Osteoblast (primary cell): ENCODE measurements at regions not wholly inside any gene's neighbourhood (a gene's known extent, or its start where the extent isn't known, plus 50 kb on each side); places are given as distances from the start of the nearest gene placed in this dataset.

Experiments
- DNase-seq: peaks from one replicate; pipeline ENCODE4 v3.0.0; 2011; ENCODE audit warnings: low spot score, mixed read lengths; ENCODE audit not compliant: insufficient read length; ENCODE audit errors: missing footprints
- H2AFZ ChIP-seq: 2 replicates; pipeline ENCODE4 v1.6.0; 2011; ENCODE audit warnings: mild to moderate bottlenecking, low read length
- H3K27ac ChIP-seq: 2 replicates; pipeline ENCODE4 v1.5.1; 2011; ENCODE audit warnings: mild to moderate bottlenecking, low read depth, low read length, moderate library complexity
- H3K27me3 ChIP-seq: 2 replicates; pipeline ENCODE4 v1.6.0; 2012; ENCODE audit warnings: mild to moderate bottlenecking, control low read depth, inconsistent platforms, low read length, moderate library complexity; ENCODE audit not compliant: insufficient read depth
- H3K36me3 ChIP-seq: 2 replicates; pipeline ENCODE4 v1.5.1; 2011; ENCODE audit warnings: mild to moderate bottlenecking, low read length, control low read depth, moderate library complexity; ENCODE audit not compliant: insufficient read depth
- H3K4me1 ChIP-seq: 2 replicates; pipeline ENCODE4 v1.5.1; 2011; ENCODE audit warnings: mild to moderate bottlenecking, low read length, control low read depth, moderate library complexity; ENCODE audit not compliant: insufficient read depth
- H3K4me2 ChIP-seq: 2 replicates; pipeline ENCODE4 v1.6.0; 2011; ENCODE audit warnings: mild to moderate bottlenecking, low read length; ENCODE audit not compliant: insufficient read depth
- H3K4me3 ChIP-seq: fragments of 200-600 bp; sonication (generic); 3 replicates; pipeline ENCODE4 v1.5.1; 2012; ENCODE audit warnings: mild to moderate bottlenecking, low read length, inconsistent platforms; ENCODE audit not compliant: insufficient read depth
- H3K79me2 ChIP-seq: 2 replicates; pipeline ENCODE4 v1.6.0; 2012; ENCODE audit warnings: mild to moderate bottlenecking, low read length, control low read depth, inconsistent platforms; ENCODE audit not compliant: insufficient read depth
- H3K9me3 ChIP-seq: 2 replicates; pipeline ENCODE4 v1.5.1; 2011; ENCODE audit warnings: low read depth, low read length, control low read depth
- H4K20me1 ChIP-seq: 2 replicates; pipeline ENCODE4 v1.6.0; 2012; ENCODE audit warnings: mild to moderate bottlenecking, low read length, control low read depth; ENCODE audit not compliant: insufficient read depth
- TF ChIP-seq, protein P1 (sequence below): IDR thresholded peaks from 2 replicates; pipeline ENCODE4 v1.5.1; 2011; ENCODE audit warnings: mild to moderate bottlenecking, low read depth, low read length, moderate library complexity; ENCODE audit errors: extremely low read depth

DNA sequence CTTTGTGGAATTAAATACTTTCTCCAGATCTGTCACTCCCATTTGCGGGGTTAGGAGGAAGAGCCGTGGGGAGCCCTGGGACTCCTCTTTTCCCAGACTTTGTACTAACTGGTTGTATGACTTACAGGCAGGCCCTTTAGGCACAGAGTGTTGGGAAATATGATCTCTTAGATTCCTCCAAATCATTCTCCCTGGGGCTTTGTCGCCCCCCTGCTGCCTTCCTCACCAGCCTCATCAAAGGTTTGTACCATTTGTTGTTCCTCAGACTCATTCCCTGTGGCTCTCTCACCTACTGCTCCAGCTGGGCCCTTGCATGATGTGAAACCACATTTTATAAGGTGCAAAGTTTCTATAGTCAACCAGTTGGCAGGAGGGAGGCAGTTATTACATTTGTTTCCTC lies 56.4 kb downstream of the CRYGS start:
- Histone ChIP-seq H3K4me3 (no peak overlapping the region), H3K36me3 (no peaks in the 10 kb centered on the region), H3K27ac (no peak overlapping the region), H4K20me1 (no peaks in the 10 kb centered on the region), H3K79me2 (no peaks in the 10 kb centered on the region), H2AFZ (no peak overlapping the region), H3K4me1 (no peaks in the 10 kb centered on the region), H3K4me2 (no peak overlapping the region), H3K27me3 (peaks cover 13% of the 10 kb centered on the region), H3K9me3 (no peaks in the 10 kb centered on the region)
- TF ChIP-seq, protein P1, sequence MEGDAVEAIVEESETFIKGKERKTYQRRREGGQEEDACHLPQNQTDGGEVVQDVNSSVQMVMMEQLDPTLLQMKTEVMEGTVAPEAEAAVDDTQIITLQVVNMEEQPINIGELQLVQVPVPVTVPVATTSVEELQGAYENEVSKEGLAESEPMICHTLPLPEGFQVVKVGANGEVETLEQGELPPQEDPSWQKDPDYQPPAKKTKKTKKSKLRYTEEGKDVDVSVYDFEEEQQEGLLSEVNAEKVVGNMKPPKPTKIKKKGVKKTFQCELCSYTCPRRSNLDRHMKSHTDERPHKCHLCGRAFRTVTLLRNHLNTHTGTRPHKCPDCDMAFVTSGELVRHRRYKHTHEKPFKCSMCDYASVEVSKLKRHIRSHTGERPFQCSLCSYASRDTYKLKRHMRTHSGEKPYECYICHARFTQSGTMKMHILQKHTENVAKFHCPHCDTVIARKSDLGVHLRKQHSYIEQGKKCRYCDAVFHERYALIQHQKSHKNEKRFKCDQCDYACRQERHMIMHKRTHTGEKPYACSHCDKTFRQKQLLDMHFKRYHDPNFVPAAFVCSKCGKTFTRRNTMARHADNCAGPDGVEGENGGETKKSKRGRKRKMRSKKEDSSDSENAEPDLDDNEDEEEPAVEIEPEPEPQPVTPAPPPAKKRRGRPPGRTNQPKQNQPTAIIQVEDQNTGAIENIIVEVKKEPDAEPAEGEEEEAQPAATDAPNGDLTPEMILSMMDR = no peak
- DNase-seq = no peak

DNA sequence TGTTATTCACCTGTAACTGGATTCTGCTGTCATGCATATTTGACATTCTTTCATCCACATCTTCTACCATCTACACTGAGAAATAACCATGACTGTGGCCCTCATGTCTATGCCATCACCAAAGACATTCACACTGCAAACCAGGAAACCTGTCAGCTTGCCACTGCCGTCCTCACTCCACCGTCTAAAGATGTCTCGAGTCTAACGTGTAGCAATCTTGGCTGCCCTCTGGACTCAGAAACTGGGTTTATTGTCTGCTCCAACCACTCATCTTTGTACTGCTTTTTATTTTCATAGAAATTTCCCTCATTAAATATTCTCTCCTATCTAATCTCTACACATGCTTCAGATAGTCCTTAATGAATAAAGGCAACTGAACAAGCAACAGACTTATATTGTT lies 57.1 kb downstream of the CRYGS start:
- no peaks in the 10 kb centered on the region for H3K9me3 ChIP-seq
- no peak overlapping the region for H3K27ac ChIP-seq
- no peaks in the 10 kb centered on the region for H3K36me3 ChIP-seq
- H3K79me2 ChIP-seq = no peaks in the 10 kb centered on the region
- H3K4me1 ChIP-seq = no peaks in the 10 kb centered on the region
- DNase-seq = no peak
- no peaks in the 10 kb centered on the region for H4K20me1 ChIP-seq
- TF ChIP-seq, protein P1 = no peak
- peaks cover 6% of the 10 kb centered on the region for H3K27me3 ChIP-seq
- H2AFZ ChIP-seq = no peak overlapping the region
- no peak overlapping the region for H3K4me2 ChIP-seq
- no peak overlapping the region for H3K4me3 ChIP-seq

DNA sequence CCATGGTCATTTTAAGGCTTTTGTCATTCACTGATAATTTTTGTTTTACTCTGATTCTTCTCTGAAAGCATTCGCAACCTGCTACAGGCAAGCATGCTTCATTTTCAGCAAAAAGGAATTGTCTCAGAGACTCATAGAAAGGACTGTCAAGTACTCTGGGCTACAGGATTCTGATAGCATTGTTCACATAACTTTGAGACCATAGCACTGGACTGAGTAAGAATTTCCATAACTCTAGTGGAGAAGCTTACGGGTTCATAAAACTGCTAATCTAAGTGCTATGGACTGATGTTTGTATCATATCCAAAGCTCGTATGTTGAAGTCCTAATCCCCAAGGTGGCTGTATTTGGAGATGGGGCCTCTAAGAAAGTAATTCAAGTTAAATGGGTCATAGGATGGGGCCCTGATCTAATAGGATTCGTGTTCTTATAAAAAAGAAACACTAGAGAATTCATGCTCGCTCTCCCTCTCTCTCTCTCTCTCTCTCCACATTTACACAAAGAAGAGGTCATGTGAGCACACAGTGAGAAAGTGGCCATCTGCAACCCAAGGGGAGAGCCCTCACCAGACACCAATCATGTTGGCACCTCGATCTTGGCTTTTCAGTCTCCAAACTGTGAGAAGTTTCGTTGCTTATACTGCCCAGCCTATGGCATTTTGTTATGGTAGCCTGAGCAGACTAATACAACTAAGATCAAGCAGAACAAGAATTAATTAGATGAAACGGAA lies 60.4 kb downstream of the CRYGS start:
- Histone ChIP-seq H3K4me3 (no peak overlapping the region), H3K4me2 (no peak overlapping the region), H4K20me1 (no peaks in the 10 kb centered on the region), H3K9me3 (no peaks in the 10 kb centered on the region), H3K79me2 (no peaks in the 10 kb centered on the region), H3K27me3 (peaks cover 3% of the 10 kb centered on the region), H3K36me3 (no peaks in the 10 kb centered on the region), H3K27ac (no peak overlapping the region), H3K4me1 (no peaks in the 10 kb centered on the region), H2AFZ (no peak overlapping the region)
- no peak for DNase-seq
- TF ChIP-seq, protein P1 = no peak

DNA sequence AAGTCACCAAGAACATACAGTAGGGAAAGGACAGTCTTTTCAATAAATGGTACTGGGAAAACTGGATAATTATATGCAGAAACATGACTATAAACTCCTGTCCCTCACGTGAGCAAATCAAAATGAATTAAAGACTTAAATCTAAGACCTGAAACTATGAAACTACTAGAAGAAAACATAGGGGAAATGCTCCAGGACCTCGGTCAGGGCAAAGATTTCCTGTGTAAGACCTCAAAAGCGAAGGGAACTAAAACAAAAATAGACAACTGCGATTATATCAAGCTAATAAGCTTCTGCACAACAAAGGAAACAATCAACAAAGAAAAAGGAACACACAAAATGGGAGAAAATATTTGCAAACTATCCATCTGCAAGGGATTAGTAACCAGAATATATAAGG lies 62.7 kb downstream of the CRYGS start:
- Histone ChIP-seq H3K4me1 (no peaks in the 10 kb centered on the region), H3K9me3 (no peaks in the 10 kb centered on the region), H3K36me3 (no peaks in the 10 kb centered on the region), H3K27ac (no peak overlapping the region), H2AFZ (no peak overlapping the region), H3K4me3 (no peak overlapping the region), H4K20me1 (no peaks in the 10 kb centered on the region), H3K27me3 (peaks cover 8% of the 10 kb centered on the region), H3K4me2 (no peak overlapping the region), H3K79me2 (no peaks in the 10 kb centered on the region)
- no peak for DNase-seq
- TF ChIP-seq, protein P1 = no peak
